Epithelial cell of esophagus (primary cell): ENCODE measurements at regions not wholly inside any gene's neighbourhood (a gene's known extent, or its start where the extent isn't known, plus 50 kb on each side); places are given as distances from the start of the nearest gene placed in this dataset.

Experiments used
- DNase-seq: peaks from one replicate; pipeline ENCODE4 v3.0.0; 2010; ENCODE audit warnings: low read depth
- H3K4me3 ChIP-seq: 2 replicates; pipeline ENCODE4 v1.5.1; 2011; ENCODE audit warnings: mild to moderate bottlenecking, low read length, control low read depth
- TF ChIP-seq, protein P1 (sequence below): IDR thresholded peaks from 2 replicates; pipeline ENCODE4 v1.5.1; 2011; ENCODE audit warnings: low read depth, mild to moderate bottlenecking, low read length, control low read depth, inconsistent platforms; ENCODE audit not compliant: insufficient read depth; ENCODE audit errors: missing control alignments

- no peak overlapping the region for H3K4me3 ChIP-seq
- DNase-seq: no peak
- TF ChIP-seq, protein P1, sequence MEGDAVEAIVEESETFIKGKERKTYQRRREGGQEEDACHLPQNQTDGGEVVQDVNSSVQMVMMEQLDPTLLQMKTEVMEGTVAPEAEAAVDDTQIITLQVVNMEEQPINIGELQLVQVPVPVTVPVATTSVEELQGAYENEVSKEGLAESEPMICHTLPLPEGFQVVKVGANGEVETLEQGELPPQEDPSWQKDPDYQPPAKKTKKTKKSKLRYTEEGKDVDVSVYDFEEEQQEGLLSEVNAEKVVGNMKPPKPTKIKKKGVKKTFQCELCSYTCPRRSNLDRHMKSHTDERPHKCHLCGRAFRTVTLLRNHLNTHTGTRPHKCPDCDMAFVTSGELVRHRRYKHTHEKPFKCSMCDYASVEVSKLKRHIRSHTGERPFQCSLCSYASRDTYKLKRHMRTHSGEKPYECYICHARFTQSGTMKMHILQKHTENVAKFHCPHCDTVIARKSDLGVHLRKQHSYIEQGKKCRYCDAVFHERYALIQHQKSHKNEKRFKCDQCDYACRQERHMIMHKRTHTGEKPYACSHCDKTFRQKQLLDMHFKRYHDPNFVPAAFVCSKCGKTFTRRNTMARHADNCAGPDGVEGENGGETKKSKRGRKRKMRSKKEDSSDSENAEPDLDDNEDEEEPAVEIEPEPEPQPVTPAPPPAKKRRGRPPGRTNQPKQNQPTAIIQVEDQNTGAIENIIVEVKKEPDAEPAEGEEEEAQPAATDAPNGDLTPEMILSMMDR: no peak
These were observed 665.2 kb upstream of the ZWINT start for GRCh38 chr10:57026307-57026706.

DNA sequence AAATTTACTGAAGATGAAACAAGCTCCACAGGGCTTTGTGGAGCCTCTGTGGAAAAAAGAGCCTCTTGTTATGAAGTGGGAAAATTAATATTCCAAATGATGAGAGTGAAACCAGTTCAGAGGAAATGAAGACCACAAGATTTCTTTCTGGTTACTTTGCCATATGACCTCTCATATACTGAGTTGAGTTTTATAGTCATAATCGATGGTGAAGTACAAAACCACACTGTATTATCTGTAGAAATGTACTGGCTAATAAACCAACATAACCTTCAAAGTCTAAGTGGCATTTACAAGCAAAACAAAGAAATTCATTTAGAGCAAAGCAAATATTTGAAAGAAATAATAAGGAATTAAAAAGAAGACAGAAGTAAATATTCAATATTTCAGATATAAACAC, 662.6 kb upstream of the ZWINT start:
- TF ChIP-seq, protein P1: no peak
- no peak overlapping the region for H3K4me3 ChIP-seq
- no peak for DNase-seq

- no peak overlapping the region for H3K4me3 ChIP-seq
- no peak for DNase-seq
- TF ChIP-seq, protein P1: no peak
These were observed 657.4 kb upstream of the ZWINT start for GRCh38 chr10:57018452-57018851.

- H3K4me3 ChIP-seq: no peak overlapping the region
- TF ChIP-seq, protein P1: no peak
- no peak for DNase-seq
These were observed 656.4 kb upstream of the ZWINT start for GRCh38 chr10:57017356-57018037.

DNA sequence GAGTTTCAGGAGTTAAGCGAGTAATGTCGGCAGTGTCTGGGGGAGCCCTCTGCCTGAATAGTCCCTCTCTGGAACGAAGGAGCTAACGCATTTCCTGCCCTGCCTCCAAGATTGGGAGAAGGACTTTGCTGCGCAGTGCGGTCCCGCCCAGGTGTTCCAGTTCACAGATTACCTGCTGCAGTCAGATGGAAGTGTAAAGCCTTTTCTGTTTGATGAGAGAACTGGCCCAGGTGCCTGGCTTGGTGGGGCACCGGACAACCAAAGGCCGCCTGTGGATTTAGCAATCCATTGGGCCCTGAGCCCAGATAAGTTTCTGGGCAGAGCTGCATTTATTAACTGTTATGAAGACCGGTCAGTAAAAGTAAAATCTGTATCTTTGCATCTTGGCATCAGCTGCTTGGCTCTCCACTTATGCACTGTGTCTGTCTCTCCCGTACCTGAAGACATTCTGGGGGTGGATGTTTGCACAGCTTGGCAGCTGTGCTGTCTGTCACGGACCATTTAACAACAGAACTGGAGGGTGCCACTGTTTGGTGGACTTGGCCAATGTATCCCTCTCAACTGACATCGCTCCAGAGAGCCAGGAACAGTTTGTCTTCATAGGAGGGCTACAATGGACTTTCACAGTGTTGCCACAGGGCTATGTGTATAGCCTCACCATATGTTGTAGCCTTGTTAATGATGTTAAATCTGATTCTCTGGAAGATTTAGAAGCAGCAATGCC, 654.7 kb upstream of the ZWINT start:
- TF ChIP-seq, protein P1: no peak
- DNase-seq: no peak
- no peak overlapping the region for H3K4me3 ChIP-seq

- TF ChIP-seq, protein P1: no peak
- no peak for DNase-seq
- no peak overlapping the region for H3K4me3 ChIP-seq
These were observed 654.1 kb upstream of the ZWINT start for GRCh38 chr10:57015187-57015586.

DNA sequence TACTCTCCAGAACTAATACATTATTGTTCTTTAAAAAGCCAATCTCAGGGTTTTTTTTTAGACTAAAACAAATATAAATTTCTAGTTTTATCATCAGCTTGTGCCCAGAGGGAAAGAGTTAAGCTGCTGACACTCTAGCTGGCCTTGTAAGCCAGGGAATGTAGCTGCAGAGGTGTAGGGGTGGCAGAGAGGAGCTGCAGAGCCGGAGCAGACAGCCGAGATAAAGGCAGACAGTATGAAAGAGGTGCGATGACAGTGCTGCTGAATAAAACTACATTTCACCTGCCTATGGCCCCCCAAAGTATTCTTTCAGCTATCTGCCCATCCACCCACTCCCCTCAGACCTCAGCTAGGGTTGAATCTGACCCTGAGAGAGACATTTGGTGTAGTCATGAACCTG, 653.7 kb upstream of the ZWINT start:
- DNase-seq: no peak
- no peak overlapping the region for H3K4me3 ChIP-seq
- TF ChIP-seq, protein P1: no peak
